ENCODE measurements at regions not wholly inside any gene's neighbourhood (a gene's known extent, or its start where the extent isn't known, plus 50 kb on each side); places are given as distances from the start of the nearest gene placed in this dataset.
A peak's percentile ranks its signal among the peaks of the same experiment; 100 is the strongest.

GRCh38 chr21:16072221-16072620 lies 342.4 kb downstream of the USP25 start:
- DNase-seq (ENCODE audit: low read depth, low spot score): no peak

- DNase-seq (ENCODE audit: low read depth, low spot score): peak; percentile 61
Measured at GRCh38 chr21:16072737-16073136, 343.0 kb downstream of the USP25 start.

GRCh38 chr21:16073586-16073985 lies 343.8 kb downstream of the USP25 start:
- DNase-seq (ENCODE audit: low read depth, low spot score): no peak

- DNase-seq (ENCODE audit: low read depth, low spot score): no peak
Measured at GRCh38 chr21:16074950-16075489, 345.2 kb downstream of the USP25 start.

GRCh38 chr21:16075649-16076282 lies 346.0 kb downstream of the USP25 start:
- no peak for DNase-seq (ENCODE audit: low read depth, low spot score)

- no peak for DNase-seq (ENCODE audit: low read depth, low spot score)
Measured at GRCh38 chr21:16076465-16076864, 346.7 kb downstream of the USP25 start.

GRCh38 chr21:16078382-16078781 lies 348.6 kb downstream of the USP25 start:
- DNase-seq (ENCODE audit: low read depth, low spot score): no peak

GRCh38 chr21:16079830-16080229 lies 350.0 kb downstream of the USP25 start:
- peak; percentile 14 for DNase-seq (ENCODE audit: low read depth, low spot score)

GRCh38 chr21:16081304-16081703 lies 351.5 kb downstream of the USP25 start:
- no peak for DNase-seq (ENCODE audit: low read depth, low spot score)

- DNase-seq (ENCODE audit: low read depth, low spot score): peak; percentile 23
Measured at GRCh38 chr21:16082038-16082816, 352.4 kb downstream of the USP25 start.

- DNase-seq (ENCODE audit: low read depth, low spot score): peak; percentile 85
Measured at GRCh38 chr21:16084776-16085364, 355.1 kb downstream of the USP25 start.

- DNase-seq (ENCODE audit: low read depth, low spot score): no peak
Measured at GRCh38 chr21:16085421-16085820, 355.6 kb downstream of the USP25 start.

- DNase-seq (ENCODE audit: low read depth, low spot score): no peak
Measured at GRCh38 chr21:16086121-16086520, 356.3 kb downstream of the USP25 start.

- DNase-seq (ENCODE audit: low read depth, low spot score): no peak
Measured at GRCh38 chr21:16086936-16087335, 357.2 kb downstream of the USP25 start.

- DNase-seq (ENCODE audit: low read depth, low spot score): no peak
Measured at GRCh38 chr21:16087523-16087922, 357.7 kb downstream of the USP25 start.

- DNase-seq (ENCODE audit: low read depth, low spot score): no peak
Measured at GRCh38 chr21:16088056-16088455, 358.3 kb downstream of the USP25 start.

- no peak for DNase-seq (ENCODE audit: low read depth, low spot score)
Measured at GRCh38 chr21:16095005-16095404, 365.2 kb downstream of the USP25 start.

GRCh38 chr21:16096988-16097387 lies 367.2 kb downstream of the USP25 start:
- DNase-seq (ENCODE audit: low read depth, low spot score): no peak

- no peak for DNase-seq (ENCODE audit: low read depth, low spot score)
Measured at GRCh38 chr21:16102113-16102512, 372.3 kb downstream of the USP25 start.

GRCh38 chr21:16108561-16109075 lies 378.8 kb downstream of the USP25 start:
- DNase-seq (ENCODE audit: low read depth, low spot score): no peak

- no peak for DNase-seq (ENCODE audit: low read depth, low spot score)
Measured at GRCh38 chr21:16113052-16113715, 383.4 kb downstream of the USP25 start.

- DNase-seq (ENCODE audit: low read depth, low spot score): no peak
Measured at GRCh38 chr21:16115461-16115860, 385.7 kb downstream of the USP25 start.
